ENCODE measurements at regions not wholly inside any gene's neighbourhood (a gene's known extent, or its start where the extent isn't known, plus 50 kb on each side); places are given as distances from the start of the nearest gene placed in this dataset.

DNA sequence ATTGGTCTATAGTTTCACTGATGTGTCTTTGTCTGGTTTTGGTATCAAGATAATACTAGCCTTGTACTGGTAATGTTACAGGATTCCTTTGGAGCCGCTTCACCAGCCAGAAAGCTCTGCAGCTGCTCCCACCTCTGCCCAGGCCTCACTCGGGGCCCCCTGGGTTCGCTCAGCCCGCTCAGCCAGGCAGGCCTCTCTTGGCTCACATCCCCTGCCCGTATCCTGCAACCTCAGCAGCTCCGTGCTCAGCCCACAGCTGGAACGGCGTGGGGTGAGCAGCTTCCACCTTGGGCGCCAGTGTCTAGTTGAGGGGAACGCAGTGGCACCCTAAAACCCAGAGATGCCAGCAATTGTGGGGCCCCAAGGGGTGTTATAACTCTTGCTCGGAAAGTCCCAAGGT lies 429.7 kb upstream of the ROBO2 start:
- DNase-seq (no peak), ATAC-seq (ENCODE audit: low read depth) (no peak)
- H3K4me3 ChIP-seq (ENCODE audit: control extremely low read depth in 1 of 5, extremely low read depth in 1 of 5, insufficient read depth in 1 of 5, low read depth in 2 of 5, low read length in 4 of 5) = no peak overlapping the region
- TF ChIP-seq EZH2 (IDR thresholded peaks at IDR 0.05; ENCODE audit: borderline replicate concordance, insufficient read depth, low read depth, low read length, poor library complexity, severe bottlenecking) = no peak
- TF ChIP-seq, protein P1, sequence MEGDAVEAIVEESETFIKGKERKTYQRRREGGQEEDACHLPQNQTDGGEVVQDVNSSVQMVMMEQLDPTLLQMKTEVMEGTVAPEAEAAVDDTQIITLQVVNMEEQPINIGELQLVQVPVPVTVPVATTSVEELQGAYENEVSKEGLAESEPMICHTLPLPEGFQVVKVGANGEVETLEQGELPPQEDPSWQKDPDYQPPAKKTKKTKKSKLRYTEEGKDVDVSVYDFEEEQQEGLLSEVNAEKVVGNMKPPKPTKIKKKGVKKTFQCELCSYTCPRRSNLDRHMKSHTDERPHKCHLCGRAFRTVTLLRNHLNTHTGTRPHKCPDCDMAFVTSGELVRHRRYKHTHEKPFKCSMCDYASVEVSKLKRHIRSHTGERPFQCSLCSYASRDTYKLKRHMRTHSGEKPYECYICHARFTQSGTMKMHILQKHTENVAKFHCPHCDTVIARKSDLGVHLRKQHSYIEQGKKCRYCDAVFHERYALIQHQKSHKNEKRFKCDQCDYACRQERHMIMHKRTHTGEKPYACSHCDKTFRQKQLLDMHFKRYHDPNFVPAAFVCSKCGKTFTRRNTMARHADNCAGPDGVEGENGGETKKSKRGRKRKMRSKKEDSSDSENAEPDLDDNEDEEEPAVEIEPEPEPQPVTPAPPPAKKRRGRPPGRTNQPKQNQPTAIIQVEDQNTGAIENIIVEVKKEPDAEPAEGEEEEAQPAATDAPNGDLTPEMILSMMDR (IDR thresholded peaks at IDR 0.05) = no peak
- Mint-ChIP-seq H3K9me3 (ENCODE audit: insufficient read depth) (peaks cover 7% of the 10 kb centered on the region), H3K4me1 (no peaks in the 10 kb centered on the region), H3K27ac (no peak overlapping the region), H3K27me3 (no peaks in the 10 kb centered on the region), H3K4me3 (no peak overlapping the region)
- no peak overlapping the region for H3K4me2 ChIP-seq (replicated peaks; ENCODE audit: low read depth, low read length, poor library complexity, severe bottlenecking)
- no peaks in the 10 kb centered on the region for H4K20me1 ChIP-seq (ENCODE audit: control insufficient read depth, insufficient read depth, low read length, poor library complexity, severe bottlenecking)
- H2AFZ ChIP-seq (ENCODE audit: insufficient read depth, low read depth, low read length, poor library complexity, severe bottlenecking) = no peak overlapping the region
- H3K9me3 ChIP-seq (ENCODE audit: control extremely low read depth in 1 of 3, control insufficient read depth in 2 of 3, insufficient read depth in 1 of 3, low read length in 2 of 3) = peaks cover 0 to 8% (median 0%) of the 10 kb centered on the region in 3 donors
- no peak overlapping the region for H3K27ac ChIP-seq (ENCODE audit: low read length in 2 of 2)
- intact Hi-C loops (cut with micrococcal nuclease) = no loop called here
- WGBS (ENCODE audit: insufficient coverage) = 92% methylated on average over 11 of the region's 11 CpGs
- no peaks in the 10 kb centered on the region for H3K27me3 ChIP-seq (replicated peaks in 1 of 4; ENCODE audit: control extremely low read depth in 1 of 4, control insufficient read depth in 3 of 4, insufficient read depth in 4 of 4, low read length in 3 of 4)
- no peaks in the 10 kb centered on the region for H3K4me1 ChIP-seq (ENCODE audit: control insufficient read depth in 2 of 2, insufficient read depth in 2 of 2, low read length in 2 of 2)
- no peaks in the 10 kb centered on the region for H3K79me2 ChIP-seq (ENCODE audit: control insufficient read depth, insufficient read depth, low read length)
- ChIA-PET POLR2A (no interaction called here), CTCF (no interaction called here)
- H3K9ac ChIP-seq (ENCODE audit: low read length) = no peak overlapping the region
- no peaks in the 10 kb centered on the region for H3K36me3 ChIP-seq (replicated peaks in 1 of 2; ENCODE audit: control extremely low read depth in 1 of 2, control insufficient read depth in 1 of 2, extremely low read depth in 1 of 2, insufficient read depth in 2 of 2, low read length in 1 of 2)

DNA sequence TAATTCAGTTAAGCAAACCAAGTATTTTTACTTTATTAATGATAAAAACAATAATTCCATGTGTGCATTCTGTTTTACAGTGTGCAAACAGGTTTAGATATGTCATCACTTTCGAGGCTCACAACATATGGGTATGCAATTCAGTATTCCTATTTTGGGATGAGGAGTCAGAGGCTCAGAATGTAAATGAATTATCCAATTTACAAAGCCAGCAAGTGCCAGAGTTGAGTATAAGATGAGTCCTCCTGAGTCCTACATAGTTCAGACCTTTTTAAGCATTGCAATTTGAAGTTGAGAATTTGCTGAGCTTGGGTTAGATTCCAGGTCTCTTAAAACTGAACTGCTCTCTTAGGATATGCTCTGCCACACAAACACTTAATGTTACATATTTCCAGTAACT lies 424.2 kb upstream of the ROBO2 start:
- ATAC-seq (ENCODE audit: low read depth) = no peak
- no peak overlapping the region for H3K4me3 ChIP-seq (ENCODE audit: control extremely low read depth in 1 of 5, extremely low read depth in 1 of 5, insufficient read depth in 1 of 5, low read depth in 2 of 5, low read length in 4 of 5)
- no peaks in the 10 kb centered on the region for H3K36me3 ChIP-seq (replicated peaks in 1 of 2; ENCODE audit: control extremely low read depth in 1 of 2, control insufficient read depth in 1 of 2, extremely low read depth in 1 of 2, insufficient read depth in 2 of 2, low read length in 1 of 2)

More for the DNA sequence above, 424.2 kb upstream of the ROBO2 start:
- Mint-ChIP-seq H3K4me1 (no peaks in the 10 kb centered on the region), H3K4me3 (no peak overlapping the region), H3K27ac (no peak overlapping the region), H3K27me3 (no peaks in the 10 kb centered on the region), H3K9me3 (ENCODE audit: insufficient read depth) (no peaks in the 10 kb centered on the region)
- CTCF ChIA-PET = no interaction called here
- H2AFZ ChIP-seq (ENCODE audit: insufficient read depth, low read depth, low read length, poor library complexity, severe bottlenecking) = no peak overlapping the region
- H3K9me3 ChIP-seq (ENCODE audit: control extremely low read depth in 1 of 3, control insufficient read depth in 2 of 3, insufficient read depth in 1 of 3, low read length in 2 of 3) = peaks cover 0 to 2% (median 0%) of the 10 kb centered on the region in 3 donors
- H3K4me2 ChIP-seq (replicated peaks; ENCODE audit: low read depth, low read length, poor library complexity, severe bottlenecking) = no peak overlapping the region
- no CpG with 5 or more reads among the region's 1 CpG for whole genome bisulfite sequencing (ENCODE audit: insufficient coverage)
- no peak overlapping the region for H3K9ac ChIP-seq (ENCODE audit: low read length)
- no peaks in the 10 kb centered on the region for H4K20me1 ChIP-seq (ENCODE audit: control insufficient read depth, insufficient read depth, low read length, poor library complexity, severe bottlenecking)
- no peaks in the 10 kb centered on the region for H3K79me2 ChIP-seq (ENCODE audit: control insufficient read depth, insufficient read depth, low read length)
- TF ChIP-seq EZH2 (IDR thresholded peaks at IDR 0.05; ENCODE audit: borderline replicate concordance, insufficient read depth, low read depth, low read length, poor library complexity, severe bottlenecking) = no peak
- TF ChIP-seq, protein P1 (IDR thresholded peaks at IDR 0.05) = no peak
- H3K4me1 ChIP-seq (ENCODE audit: control insufficient read depth in 2 of 2, insufficient read depth in 2 of 2, low read length in 2 of 2) = no peaks in the 10 kb centered on the region
- H3K27ac ChIP-seq (ENCODE audit: low read length in 2 of 2) = no peak overlapping the region
- H3K27me3 ChIP-seq (replicated peaks in 1 of 4; ENCODE audit: control extremely low read depth in 1 of 4, control insufficient read depth in 3 of 4, insufficient read depth in 4 of 4, low read length in 3 of 4) = no peaks in the 10 kb centered on the region
- intact Hi-C loops (cut with micrococcal nuclease) = no loop called here
- POLR2A ChIA-PET = no interaction called here
- DNase-seq = no peak
